ACC112 (cell line): ENCODE measurements at regions not wholly inside any gene's neighbourhood (a gene's known extent, or its start where the extent isn't known, plus 50 kb on each side); places are given as distances from the start of the nearest gene placed in this dataset.

Experiments
- H2AFZ ChIP-seq: fragments of 200-600 bp; sonication (generic); one replicate; pipeline ENCODE4 v1.6.0; 2017; ENCODE audit warnings: antibody characterized with exemption, low read length; ENCODE audit not compliant: unreplicated experiment
- H3K27ac ChIP-seq: fragments of 200-600 bp; sonication (generic); 2 replicates; pipeline ENCODE4 v1.5.1; 2014; ENCODE audit warnings: low read depth, mild to moderate bottlenecking, antibody characterized with exemption, low read length, moderate library complexity
- H3K27me3 ChIP-seq: fragments of 200-600 bp; sonication (generic); 2 replicates; pipeline ENCODE4 v1.6.1; 2014; ENCODE audit warnings: mild to moderate bottlenecking, antibody characterized with exemption, low read length, moderate library complexity, mixed read lengths; ENCODE audit not compliant: insufficient read depth
- H3K36me3 ChIP-seq: fragments of 200-600 bp; sonication (generic); 2 replicates; pipeline ENCODE4 v1.6.1; 2016; ENCODE audit warnings: mild to moderate bottlenecking, antibody characterized with exemption, low read length, moderate library complexity, mixed read lengths; ENCODE audit not compliant: insufficient read depth
- H3K4me1 ChIP-seq: fragments of 200-600 bp; sonication (generic); one replicate; pipeline ENCODE4 v1.6.1; 2016; ENCODE audit warnings: low read length, mixed read lengths; ENCODE audit not compliant: insufficient read depth, unreplicated experiment, control insufficient read depth
- H3K4me3 ChIP-seq: fragments of 200-600 bp; sonication (generic); 2 replicates; pipeline ENCODE4 v1.5.1; 2014; ENCODE audit warnings: mild to moderate bottlenecking, low read depth, low read length
- H3K79me2 ChIP-seq: fragments of 200-600 bp; sonication (generic); one replicate; pipeline ENCODE4 v1.6.0; 2016; ENCODE audit warnings: low read length; ENCODE audit not compliant: control insufficient read depth, unreplicated experiment, insufficient read depth

- Histone ChIP-seq H3K79me2 (no peaks in the 10 kb centered on the region), H3K4me1 (peaks cover 11% of the 10 kb centered on the region), H3K27me3 (no peaks in the 10 kb centered on the region), H3K4me3 (no peak overlapping the region), H3K27ac (no peak overlapping the region), H3K36me3 (no peaks in the 10 kb centered on the region), H2AFZ (no peak overlapping the region)
Measured at GRCh38 chr3:102079809-102080197, 230.5 kb downstream of the NFKBIZ start.

- no peaks in the 10 kb centered on the region for H3K27me3 ChIP-seq
- H3K4me3 ChIP-seq, result no peak overlapping the region
- H3K4me1 ChIP-seq, result peaks cover 11% of the 10 kb centered on the region
- H3K79me2 ChIP-seq, result no peaks in the 10 kb centered on the region
- no peak overlapping the region for H3K27ac ChIP-seq
- peak overlapping the region; percentile 43 for H2AFZ ChIP-seq
- no peaks in the 10 kb centered on the region for H3K36me3 ChIP-seq
Measured at GRCh38 chr3:102081572-102082289, 232.4 kb downstream of the NFKBIZ start.

- Histone ChIP-seq H3K27ac (no peak overlapping the region), H3K4me3 (no peak overlapping the region), H3K4me1 (peaks cover 11% of the 10 kb centered on the region), H2AFZ (no peak overlapping the region), H3K79me2 (no peaks in the 10 kb centered on the region), H3K27me3 (no peaks in the 10 kb centered on the region), H3K36me3 (no peaks in the 10 kb centered on the region)
Measured at GRCh38 chr3:102083473-102083872, 234.2 kb downstream of the NFKBIZ start.

GRCh38 chr3:102084006-102084405, 234.7 kb downstream of the NFKBIZ start:
- no peaks in the 10 kb centered on the region for H3K36me3 ChIP-seq
- peaks cover 11% of the 10 kb centered on the region for H3K4me1 ChIP-seq
- H3K27ac ChIP-seq, result no peak overlapping the region
- no peaks in the 10 kb centered on the region for H3K27me3 ChIP-seq
- H3K4me3 ChIP-seq, result no peak overlapping the region
- no peaks in the 10 kb centered on the region for H3K79me2 ChIP-seq
- no peak overlapping the region for H2AFZ ChIP-seq

- Histone ChIP-seq H3K27me3 (no peaks in the 10 kb centered on the region), H3K4me3 (no peak overlapping the region), H3K79me2 (no peaks in the 10 kb centered on the region)
Measured at GRCh38 chr3:102084704-102085103, 235.4 kb downstream of the NFKBIZ start.

GRCh38 chr3:102085431-102086176, 236.3 kb downstream of the NFKBIZ start:
- Histone ChIP-seq H3K4me1 (peaks cover 16% of the 10 kb centered on the region), H3K27me3 (no peaks in the 10 kb centered on the region), H3K79me2 (no peaks in the 10 kb centered on the region), H3K27ac (no peak overlapping the region), H2AFZ (no peak overlapping the region), H3K36me3 (no peaks in the 10 kb centered on the region), H3K4me3 (no peak overlapping the region)

More at GRCh38 chr3:102084704-102085103, 235.4 kb downstream of the NFKBIZ start:
- Histone ChIP-seq H3K27ac (no peak overlapping the region), H3K4me1 (peaks cover 11% of the 10 kb centered on the region), H3K36me3 (no peaks in the 10 kb centered on the region), H2AFZ (no peak overlapping the region)

- H3K4me1 ChIP-seq, result peaks cover 17% of the 10 kb centered on the region
- no peaks in the 10 kb centered on the region for H3K79me2 ChIP-seq
- no peak overlapping the region for H3K4me3 ChIP-seq
- H3K36me3 ChIP-seq, result no peaks in the 10 kb centered on the region
- H3K27me3 ChIP-seq, result no peaks in the 10 kb centered on the region
- H2AFZ ChIP-seq, result no peak overlapping the region
- H3K27ac ChIP-seq, result no peak overlapping the region
Measured at GRCh38 chr3:102087236-102087635, 237.9 kb downstream of the NFKBIZ start.

- Histone ChIP-seq H3K79me2 (no peaks in the 10 kb centered on the region), H3K4me1 (peaks cover 11% of the 10 kb centered on the region), H2AFZ (no peak overlapping the region), H3K4me3 (no peak overlapping the region), H3K27me3 (no peaks in the 10 kb centered on the region), H3K36me3 (no peaks in the 10 kb centered on the region), H3K27ac (peak overlapping the region; percentile 35; the same call in 1 of the 2 replicates)
Measured at GRCh38 chr3:102089239-102089638, 239.9 kb downstream of the NFKBIZ start.

GRCh38 chr3:102089904-102090720, 240.8 kb downstream of the NFKBIZ start:
- Histone ChIP-seq H3K4me3 (no peak overlapping the region), H3K4me1 (peaks cover 11% of the 10 kb centered on the region), H3K79me2 (no peaks in the 10 kb centered on the region), H3K36me3 (no peaks in the 10 kb centered on the region), H2AFZ (no peak overlapping the region), H3K27me3 (no peaks in the 10 kb centered on the region), H3K27ac (peak overlapping the region; percentile 58; the same call in 1 of the 2 replicates)

- Histone ChIP-seq H3K4me1 (peaks cover 11% of the 10 kb centered on the region), H3K4me3 (no peak overlapping the region), H3K79me2 (no peaks in the 10 kb centered on the region), H3K27ac (peak overlapping the region; percentile 58; the same call in 1 of the 2 replicates), H3K36me3 (no peaks in the 10 kb centered on the region), H3K27me3 (no peaks in the 10 kb centered on the region), H2AFZ (no peak overlapping the region)
Measured at GRCh38 chr3:102090721-102091045, 241.4 kb downstream of the NFKBIZ start.
